AG20443 (cell line): ENCODE measurements at regions not wholly inside any gene's neighbourhood (a gene's known extent, or its start where the extent isn't known, plus 50 kb on each side); places are given as distances from the start of the nearest gene placed in this dataset.
"Not testable (repeated sequence)": the region's sequence is repeated elsewhere in the genome, so short reads cannot be mapped to it uniquely, and the experiment has no call there.

Source experiments
- DNase-seq: peaks from one replicate; pipeline ENCODE4 v3.0.0; 2012; ENCODE audit warnings: low spot score, mixed read lengths

- no peak for DNase-seq
Measured at GRCh38 chr2:183532514-183532913, 408.3 kb downstream of the NUP35 start.

- no peak for DNase-seq
Measured at GRCh38 chr2:183533021-183533420, 408.8 kb downstream of the NUP35 start.

DNA sequence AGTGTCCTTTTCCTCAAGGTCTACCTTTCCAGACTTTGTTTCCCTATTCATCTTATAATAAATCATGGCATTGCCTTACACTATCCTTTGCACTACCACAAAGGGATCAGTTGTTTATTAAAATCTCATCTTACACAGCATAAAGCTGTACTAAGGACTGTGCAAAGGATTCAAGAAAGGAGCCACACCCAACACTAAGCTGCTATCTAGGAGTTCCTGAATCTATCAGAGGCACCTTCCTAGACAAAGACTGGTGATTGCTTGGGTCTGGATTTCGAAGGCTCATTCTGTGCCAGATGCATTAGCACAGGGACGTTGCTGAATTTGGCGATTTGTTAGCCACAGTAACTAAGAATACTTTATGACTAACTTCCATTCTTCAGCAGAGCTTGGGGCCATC lies 412.0 kb downstream of the NUP35 start:
- no peak for DNase-seq

DNA sequence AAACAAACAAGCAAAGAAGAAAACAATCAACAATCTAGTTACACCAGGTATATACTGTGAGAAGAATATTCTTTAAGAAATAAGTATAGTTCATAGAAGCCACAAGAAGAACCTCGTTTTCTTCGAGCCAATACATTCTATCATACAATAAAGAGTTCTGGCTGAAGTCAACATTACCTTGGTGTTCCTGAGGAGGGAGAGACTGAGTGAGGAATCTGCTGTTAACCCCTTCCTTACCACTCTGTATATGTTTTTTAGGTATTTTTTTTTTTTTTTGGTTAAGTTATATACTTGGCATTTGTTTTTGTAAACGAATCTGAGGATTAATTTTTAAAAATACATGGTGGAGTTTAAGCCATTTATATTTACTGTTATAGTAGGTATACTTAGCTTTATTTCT lies 412.5 kb downstream of the NUP35 start:
- DNase-seq, result no peak

- peak; percentile 4 for DNase-seq
Measured at GRCh38 chr2:183541766-183542165, 417.5 kb downstream of the NUP35 start.

DNA sequence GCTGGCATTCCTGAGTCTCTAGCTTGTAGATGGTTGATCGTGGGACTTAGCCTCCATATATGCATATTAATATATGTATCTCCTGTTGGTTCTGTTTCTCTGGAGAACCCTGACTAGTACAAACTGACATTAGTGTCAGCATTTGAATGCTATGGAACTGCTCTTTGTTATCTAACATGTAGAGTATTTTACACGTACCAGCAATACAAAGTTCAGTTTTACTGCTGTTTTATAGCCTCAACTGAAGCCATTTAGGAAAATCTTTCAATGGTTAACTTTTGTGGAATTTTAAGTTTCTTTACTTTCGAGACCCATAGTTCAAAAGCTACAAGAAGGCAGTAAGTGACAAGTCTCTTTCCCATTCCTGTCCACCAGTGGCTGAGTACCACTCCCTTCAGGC lies 418.4 kb downstream of the NUP35 start:
- DNase-seq, result no peak

GRCh38 chr2:183543222-183543621 lies 419.0 kb downstream of the NUP35 start:
- DNase-seq, result no peak

DNA sequence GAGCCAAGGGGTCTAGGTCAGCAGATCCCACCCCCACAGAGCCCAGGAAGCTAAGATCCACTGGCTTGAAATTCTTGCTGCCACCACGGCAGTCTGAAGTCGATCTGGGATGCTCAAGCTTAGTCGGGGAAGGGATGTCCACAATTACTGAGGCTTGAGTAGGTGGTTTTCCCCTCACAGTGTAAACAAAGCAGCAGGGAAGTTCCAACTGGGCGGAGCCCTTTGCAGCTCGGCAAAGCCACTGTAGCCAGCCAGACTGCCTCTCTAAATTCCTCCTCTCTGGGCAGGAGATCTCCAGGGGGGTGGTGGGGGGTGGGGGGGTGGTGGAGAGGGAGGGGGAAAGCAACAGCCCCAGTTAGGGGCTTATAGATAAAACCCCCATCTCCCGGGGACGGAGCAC lies 419.5 kb downstream of the NUP35 start:
- DNase-seq, result no peak

DNA sequence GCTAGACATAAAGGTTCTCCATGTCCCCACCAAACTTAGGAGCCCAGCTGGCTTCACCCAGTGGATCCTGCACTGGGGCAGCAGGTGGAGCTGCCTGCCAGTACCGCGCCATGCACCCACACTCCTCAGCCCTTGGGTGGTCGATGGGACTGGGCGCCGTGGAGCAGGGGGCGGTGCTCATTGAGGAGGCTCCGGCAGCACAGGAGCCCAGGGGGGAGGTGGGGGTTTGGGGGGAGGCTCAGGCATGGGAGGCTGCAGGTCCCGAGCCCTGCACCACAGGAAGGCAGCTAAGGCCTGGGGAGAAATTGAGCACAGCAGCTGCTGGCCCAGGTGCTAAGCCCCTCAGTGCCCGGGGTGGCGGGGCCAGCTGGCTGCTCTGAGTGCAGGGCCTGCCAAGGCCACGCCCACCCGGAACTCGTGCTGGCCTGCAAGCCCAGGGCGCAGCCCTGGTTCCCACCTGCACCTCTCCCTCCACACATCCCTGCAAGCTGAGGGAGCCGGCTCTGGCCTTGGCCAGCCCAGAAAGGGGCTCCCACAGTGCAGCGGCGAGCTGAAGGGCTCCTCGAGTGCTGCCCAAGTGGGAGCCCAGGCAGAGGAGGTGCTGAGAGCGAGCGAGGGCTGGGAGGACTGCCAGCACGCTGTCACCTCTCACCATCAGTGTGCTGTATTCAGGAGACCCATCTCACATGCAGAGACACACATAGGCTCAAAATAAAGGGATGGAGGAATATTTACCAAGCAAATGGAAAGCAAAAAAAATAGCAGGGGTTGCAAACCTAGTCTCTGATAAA lies 422.5 kb downstream of the NUP35 start:
- not testable (repeated sequence) for DNase-seq

- no peak for DNase-seq
Measured at GRCh38 chr2:183552716-183553115, 428.5 kb downstream of the NUP35 start.

- DNase-seq, result no peak
Measured at GRCh38 chr2:183564726-183565125, 440.5 kb downstream of the NUP35 start.

GRCh38 chr2:183575481-183575880 lies 451.2 kb downstream of the NUP35 start:
- DNase-seq, result no peak

- no peak for DNase-seq
Measured at GRCh38 chr2:183579686-183580085, 455.4 kb downstream of the NUP35 start.

GRCh38 chr2:183592271-183592670 lies 468.0 kb downstream of the NUP35 start:
- no peak for DNase-seq

- no peak for DNase-seq
Measured at GRCh38 chr2:183594150-183594549, 469.9 kb downstream of the NUP35 start.

DNA sequence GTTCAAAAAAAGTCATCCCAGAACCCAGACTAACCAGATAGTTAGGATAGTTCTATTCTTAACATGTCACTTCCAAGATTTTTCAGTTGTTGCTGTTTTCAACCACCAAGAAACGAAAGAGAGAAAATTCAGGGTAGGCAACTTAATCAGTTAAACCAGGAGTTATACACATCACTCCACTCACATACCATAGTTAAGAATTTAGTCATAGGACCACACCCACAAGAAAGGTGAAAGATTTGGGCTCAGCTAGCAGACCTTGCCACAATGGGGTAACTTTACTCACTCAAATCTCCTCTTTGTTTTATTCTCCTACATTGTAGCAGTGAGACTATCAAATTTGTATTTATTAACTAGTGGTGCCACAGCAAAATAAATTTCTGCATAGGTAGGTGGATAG lies 473.6 kb downstream of the NUP35 start:
- no peak for DNase-seq

DNA sequence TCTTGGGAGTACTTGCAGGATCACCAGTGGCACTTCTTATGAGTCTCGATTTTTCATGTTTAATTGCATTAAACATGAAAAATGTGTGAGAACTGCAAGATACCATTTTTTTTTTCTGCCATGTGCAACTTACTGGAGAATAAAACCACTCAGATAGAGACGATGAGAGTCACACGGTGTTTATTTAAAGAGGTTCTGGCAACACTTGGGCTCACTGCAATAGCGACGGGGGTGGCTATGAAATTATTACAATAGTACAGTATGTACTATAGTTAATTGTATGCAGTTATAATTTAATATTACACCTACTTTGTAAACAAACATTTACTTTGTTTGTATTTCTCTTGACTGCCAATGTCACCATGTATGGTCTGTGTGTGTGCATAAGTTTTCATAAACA lies 479.8 kb downstream of the NUP35 start:
- DNase-seq, result no peak

DNA sequence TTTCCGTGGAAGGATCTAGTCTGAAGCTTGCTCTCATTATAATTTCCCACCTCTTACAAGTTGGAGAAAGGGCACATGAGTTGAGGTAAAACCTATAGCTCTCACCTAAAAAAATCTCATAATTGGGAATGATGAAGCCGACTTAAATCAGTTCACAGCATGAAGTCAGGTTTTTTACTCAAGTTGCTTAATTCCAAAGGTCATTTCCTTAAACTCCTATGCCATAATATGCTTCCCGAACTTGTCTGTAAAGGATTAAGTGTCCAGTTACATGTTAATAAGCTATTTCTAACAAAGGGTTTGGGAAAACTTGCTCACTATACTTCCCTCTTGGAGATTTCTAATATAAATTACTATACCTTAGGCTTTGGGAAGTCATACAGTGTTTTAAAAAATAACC lies 481.2 kb downstream of the NUP35 start:
- no peak for DNase-seq

- DNase-seq, result no peak
Measured at GRCh38 chr2:183606022-183606717, 481.9 kb downstream of the NUP35 start.

DNA sequence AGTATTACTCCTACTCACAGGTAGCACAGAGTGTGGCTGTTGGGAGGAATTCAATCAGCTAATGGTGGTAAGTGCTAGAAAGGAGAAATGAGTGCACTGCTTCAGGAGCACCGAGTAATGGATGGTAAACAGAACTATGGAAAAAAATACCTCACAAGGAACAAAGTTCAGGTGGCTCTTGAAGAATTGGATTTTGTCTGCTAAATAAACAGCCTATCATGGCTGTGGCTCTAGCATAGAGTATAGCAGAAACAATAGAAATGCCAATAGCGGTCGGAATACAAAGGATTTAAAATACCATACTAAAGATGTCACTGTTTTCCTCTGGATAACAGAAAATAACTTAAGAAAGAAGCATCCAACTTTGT lies 482.5 kb downstream of the NUP35 start:
- DNase-seq, result no peak

- no peak for DNase-seq
Measured at GRCh38 chr2:183607995-183608394, 483.8 kb downstream of the NUP35 start.

GRCh38 chr2:183608747-183609146 lies 484.5 kb downstream of the NUP35 start:
- no peak for DNase-seq

GRCh38 chr2:183610724-183611123 lies 486.5 kb downstream of the NUP35 start:
- no peak for DNase-seq
